ENCODE measurements at regions not wholly inside any gene's neighbourhood (a gene's known extent, or its start where the extent isn't known, plus 50 kb on each side); places are given as distances from the start of the nearest gene placed in this dataset.

- intact Hi-C loops (cut with micrococcal nuclease; ENCODE audit: unreplicated experiment), result no loop called here
- no TSS peak for BruUV-seq (replicated peaks)
- Histone ChIP-seq H3K4me3 (ENCODE audit: low read depth, low read length) (no peak overlapping the region), H3K9me3 (no peaks in the 10 kb centered on the region), H3K27me3 (replicated peaks; ENCODE audit: control insufficient read depth, insufficient read depth, low read length) (no peaks in the 10 kb centered on the region), H3K4me1 (no peaks in the 10 kb centered on the region), H3K36me3 (ENCODE audit: control insufficient read depth, insufficient read depth, low read length) (no peaks in the 10 kb centered on the region)
- no peaks in the 10 kb centered on the region for H3K36me3 Mint-ChIP-seq (ENCODE audit: insufficient read depth, unreplicated experiment)
- no peak for TF ChIP-seq CTCF (IDR thresholded peaks at IDR 0.05; ENCODE audit: insufficient read depth in 1 of 2, low read depth in 1 of 2, low read length in 1 of 2, severe bottlenecking in 1 of 2, unreplicated experiment in 1 of 2)
- no peak overlapping the region for H3K4me3 Mint-ChIP-seq (ENCODE audit: unreplicated experiment)
- H3K4me1 Mint-ChIP-seq (ENCODE audit: low read depth, unreplicated experiment), result no peaks in the 10 kb centered on the region
- H3K9me3 Mint-ChIP-seq (ENCODE audit: unreplicated experiment), result peaks cover 9% of the 10 kb centered on the region
- H3K27ac Mint-ChIP-seq (ENCODE audit: unreplicated experiment), result no peak overlapping the region
- ChIA-PET POLR2A (no interaction called here), CTCF (no interaction called here)
- no peaks in the 10 kb centered on the region for H3K27me3 Mint-ChIP-seq (ENCODE audit: insufficient read depth, unreplicated experiment)
- DNase-seq, result no peak
These were observed 1133.0 kb downstream of the VRK1 start for GRCh38 chr14:97930166-97930565.

- ChIA-PET CTCF (no interaction called here), POLR2A (no interaction called here)
- no peaks in the 10 kb centered on the region for H3K4me1 Mint-ChIP-seq (ENCODE audit: low read depth, unreplicated experiment)
- H3K27me3 Mint-ChIP-seq (ENCODE audit: insufficient read depth, unreplicated experiment), result no peaks in the 10 kb centered on the region
- H3K36me3 ChIP-seq (ENCODE audit: control insufficient read depth, insufficient read depth, low read length), result no peaks in the 10 kb centered on the region
- H3K9me3 ChIP-seq, result no peaks in the 10 kb centered on the region
- TF ChIP-seq CTCF (IDR thresholded peaks at IDR 0.05; ENCODE audit: insufficient read depth in 1 of 2, low read depth in 1 of 2, low read length in 1 of 2, severe bottlenecking in 1 of 2, unreplicated experiment in 1 of 2), result no peak
- DNase-seq, result no peak
- no peak overlapping the region for H3K4me3 ChIP-seq (ENCODE audit: low read depth, low read length)
- no peaks in the 10 kb centered on the region for H3K36me3 Mint-ChIP-seq (ENCODE audit: insufficient read depth, unreplicated experiment)
- H3K4me1 ChIP-seq, result no peaks in the 10 kb centered on the region
- H3K9me3 Mint-ChIP-seq (ENCODE audit: unreplicated experiment), result peaks cover 9% of the 10 kb centered on the region
- no peak overlapping the region for H3K4me3 Mint-ChIP-seq (ENCODE audit: unreplicated experiment)
- no peak overlapping the region for H3K27ac Mint-ChIP-seq (ENCODE audit: unreplicated experiment)
- intact Hi-C loops (cut with micrococcal nuclease; ENCODE audit: unreplicated experiment), result no loop called here
- no TSS peak for BruUV-seq (replicated peaks)
- no peaks in the 10 kb centered on the region for H3K27me3 ChIP-seq (replicated peaks; ENCODE audit: control insufficient read depth, insufficient read depth, low read length)
These were observed 1134.1 kb downstream of the VRK1 start for GRCh38 chr14:97931273-97931672.

- Histone ChIP-seq H3K9me3 (no peaks in the 10 kb centered on the region), H3K4me1 (no peaks in the 10 kb centered on the region), H3K36me3 (ENCODE audit: control insufficient read depth, insufficient read depth, low read length) (no peaks in the 10 kb centered on the region), H3K27me3 (replicated peaks; ENCODE audit: control insufficient read depth, insufficient read depth, low read length) (no peaks in the 10 kb centered on the region; the same call in 1 of the 2 replicates), H3K4me3 (ENCODE audit: low read depth, low read length) (no peak overlapping the region)
- no peaks in the 10 kb centered on the region for H3K36me3 Mint-ChIP-seq (ENCODE audit: insufficient read depth, unreplicated experiment)
- H3K27me3 Mint-ChIP-seq (ENCODE audit: insufficient read depth, unreplicated experiment), result peaks cover 2% of the 10 kb centered on the region
- no peak overlapping the region for H3K27ac Mint-ChIP-seq (ENCODE audit: unreplicated experiment)
- ChIA-PET CTCF (no interaction called here), POLR2A (no interaction called here)
- no peak overlapping the region for H3K4me3 Mint-ChIP-seq (ENCODE audit: unreplicated experiment)
- H3K9me3 Mint-ChIP-seq (ENCODE audit: unreplicated experiment), result no peaks in the 10 kb centered on the region
- no peak for DNase-seq
- no TSS peak for BruUV-seq (replicated peaks)
- no peak for TF ChIP-seq CTCF (IDR thresholded peaks at IDR 0.05; ENCODE audit: insufficient read depth in 1 of 2, low read depth in 1 of 2, low read length in 1 of 2, severe bottlenecking in 1 of 2, unreplicated experiment in 1 of 2)
- intact Hi-C loops (cut with micrococcal nuclease; ENCODE audit: unreplicated experiment), result no loop called here
- H3K4me1 Mint-ChIP-seq (ENCODE audit: low read depth, unreplicated experiment), result no peaks in the 10 kb centered on the region
These were observed 1145.7 kb downstream of the VRK1 start for GRCh38 chr14:97942921-97943320.

Data from Caco-2 (cell line).